ENCODE measurements at regions not wholly inside any gene's neighbourhood (a gene's known extent, or its start where the extent isn't known, plus 50 kb on each side); places are given as distances from the start of the nearest gene placed in this dataset.

GRCh38 chr1:57901208-57901919 is 477.5 kb upstream of the DAB1 start:
- no peak for DNase-seq

GRCh38 chr1:57898531-57898930 is 474.7 kb upstream of the DAB1 start:
- no peak for DNase-seq

GRCh38 chr1:57897581-57897980 is 473.7 kb upstream of the DAB1 start:
- no peak for DNase-seq

DNA sequence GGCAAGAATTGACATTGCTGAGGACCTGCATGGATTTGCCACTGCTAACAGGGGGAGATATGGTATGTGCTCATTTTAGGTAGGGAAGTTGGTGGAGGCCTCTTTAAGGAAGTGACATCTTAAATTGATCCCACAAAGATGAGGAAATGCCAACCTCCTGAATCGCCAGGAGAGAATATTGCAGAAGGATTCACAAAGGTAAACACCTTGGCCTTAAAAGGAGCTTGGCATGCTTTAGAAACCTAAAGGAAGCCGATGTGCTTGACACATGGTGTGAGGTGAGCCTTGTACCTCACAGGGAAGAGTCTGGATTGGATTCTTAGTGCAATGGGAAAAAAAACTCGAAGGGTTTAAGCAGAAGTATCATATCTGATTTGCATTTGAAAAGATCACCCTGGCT is 470.5 kb upstream of the DAB1 start:
- DNase-seq = no peak

GRCh38 chr1:57889676-57890320 is 465.9 kb upstream of the DAB1 start:
- DNase-seq = no peak

DNA sequence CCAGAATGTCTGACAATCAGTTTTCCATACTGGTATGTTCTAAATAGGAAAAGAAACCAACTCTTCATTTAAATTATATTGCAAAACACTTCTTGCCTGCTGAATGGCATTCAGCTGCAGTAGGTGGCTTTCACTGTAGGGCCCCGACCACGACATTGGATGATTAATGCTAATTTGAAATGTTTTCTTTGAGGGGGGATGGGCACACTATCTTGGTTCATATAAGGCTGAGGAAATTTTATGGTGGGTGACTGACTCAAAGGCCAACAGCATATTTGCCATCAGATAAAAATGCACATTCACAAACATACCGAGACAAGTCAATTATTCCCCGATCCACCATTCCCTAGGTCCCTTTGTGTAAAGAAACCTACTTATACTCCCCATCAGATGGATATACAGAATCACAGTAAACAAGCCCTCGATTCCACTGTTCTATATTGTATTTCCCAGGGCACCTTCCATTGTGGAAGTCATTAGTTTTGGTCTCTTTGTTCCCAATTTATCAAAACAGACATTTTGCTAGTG is 464.2 kb upstream of the DAB1 start:
- no peak for DNase-seq

DNA sequence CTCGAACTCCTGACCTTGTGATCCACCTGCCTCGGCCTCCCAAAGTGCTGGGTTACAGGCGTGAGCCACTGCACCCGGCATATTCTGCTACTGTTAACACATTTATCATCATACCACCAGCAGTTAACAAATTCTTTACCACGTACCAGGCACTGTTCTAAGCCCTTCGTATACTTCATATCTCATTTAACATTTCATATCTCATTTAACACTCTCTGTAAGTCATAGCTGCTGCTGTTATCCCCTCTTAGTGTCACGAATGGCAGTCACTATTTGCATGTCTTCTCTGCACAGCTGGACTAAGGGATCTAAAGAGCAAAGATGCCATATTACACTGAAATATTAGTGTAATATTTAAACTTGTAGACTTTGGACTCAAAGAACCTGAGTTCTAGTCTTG is 462.5 kb upstream of the DAB1 start:
- DNase-seq = no peak

DNA sequence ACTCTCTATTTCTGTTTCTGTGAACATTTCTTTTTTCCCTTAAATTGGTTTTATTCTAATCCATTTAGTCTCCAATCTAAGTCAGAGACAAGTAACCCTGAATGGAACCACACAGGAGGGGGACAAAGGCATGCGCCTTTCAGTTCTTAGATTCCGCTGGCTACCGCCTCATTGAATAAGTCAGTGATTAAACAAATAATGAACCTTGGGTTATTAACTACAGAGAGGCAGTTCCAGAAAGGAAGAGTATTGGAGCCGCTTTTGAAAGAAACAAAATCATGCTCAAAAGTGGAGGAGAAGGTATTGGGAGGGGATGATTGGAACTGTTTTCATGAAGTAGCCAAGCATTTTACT is 459.8 kb upstream of the DAB1 start:
- no peak for DNase-seq

- DNase-seq = no peak
These were observed 459.2 kb upstream of the DAB1 start for GRCh38 chr1:57882934-57883641.

DNA sequence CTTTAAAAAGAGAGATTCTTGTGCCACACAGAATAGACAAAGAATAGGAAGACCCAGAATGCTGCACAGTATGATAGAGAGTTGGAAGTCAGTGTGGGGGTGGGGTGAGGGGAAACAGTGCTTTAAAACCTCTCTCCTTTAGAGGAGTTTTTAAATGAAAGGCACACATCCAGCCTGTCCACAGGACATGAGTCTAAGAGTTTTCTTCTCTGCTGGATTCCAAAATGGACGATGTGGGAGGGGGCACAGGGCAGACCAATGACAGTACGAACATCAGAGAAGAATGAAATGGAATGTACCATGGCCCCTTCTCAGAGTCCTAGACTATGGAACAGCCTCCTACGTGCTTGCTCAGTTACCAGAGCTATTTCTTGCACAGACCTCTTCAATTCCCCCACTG is 458.2 kb upstream of the DAB1 start:
- DNase-seq = no peak

- no peak for DNase-seq
These were observed 457.8 kb upstream of the DAB1 start for GRCh38 chr1:57881639-57882038.

- DNase-seq = no peak
These were observed 455.8 kb upstream of the DAB1 start for GRCh38 chr1:57879700-57880099.

GRCh38 chr1:57874418-57874877 is 450.6 kb upstream of the DAB1 start:
- DNase-seq = no peak

DNA sequence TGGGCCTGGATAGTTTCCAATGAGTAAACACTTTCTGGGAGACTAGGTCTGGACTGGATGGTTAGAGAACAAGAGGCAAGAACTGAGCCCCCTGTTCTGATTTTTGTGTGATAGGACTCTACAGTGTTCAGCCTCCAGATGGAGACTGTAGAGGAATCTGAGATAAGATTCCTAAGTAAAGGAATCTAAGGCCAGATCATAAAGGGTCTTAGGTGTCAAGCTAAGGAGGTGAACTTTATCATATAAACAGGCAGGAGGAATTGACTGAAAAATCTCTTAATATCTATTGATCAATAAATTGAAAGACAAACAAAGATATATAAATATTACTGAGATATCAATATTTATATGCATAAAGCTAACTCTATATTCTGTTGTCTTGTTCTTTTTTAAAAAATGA is 449.1 kb upstream of the DAB1 start:
- no peak for DNase-seq

GRCh38 chr1:57868908-57869307 is 445.0 kb upstream of the DAB1 start:
- no peak for DNase-seq

DNA sequence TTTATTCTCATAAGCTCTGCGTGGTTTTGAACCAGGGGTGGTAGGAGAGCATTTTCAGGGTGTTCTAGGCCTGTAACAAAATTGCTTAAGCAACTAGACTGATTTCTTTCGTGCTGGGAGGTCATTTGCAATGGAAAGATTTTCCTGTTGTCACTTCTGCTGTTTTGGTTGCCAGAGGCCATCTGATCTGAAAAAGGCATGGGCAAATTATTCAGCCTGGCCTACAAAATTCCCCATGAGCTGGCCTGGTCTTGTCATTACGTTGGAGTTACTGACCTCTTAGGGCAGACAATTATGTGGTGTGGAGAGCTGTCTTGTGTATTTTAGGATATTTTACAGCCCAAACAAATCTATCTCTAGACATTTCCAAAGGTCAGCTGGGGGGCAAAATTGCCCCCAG is 444.4 kb upstream of the DAB1 start:
- DNase-seq = no peak

DNA sequence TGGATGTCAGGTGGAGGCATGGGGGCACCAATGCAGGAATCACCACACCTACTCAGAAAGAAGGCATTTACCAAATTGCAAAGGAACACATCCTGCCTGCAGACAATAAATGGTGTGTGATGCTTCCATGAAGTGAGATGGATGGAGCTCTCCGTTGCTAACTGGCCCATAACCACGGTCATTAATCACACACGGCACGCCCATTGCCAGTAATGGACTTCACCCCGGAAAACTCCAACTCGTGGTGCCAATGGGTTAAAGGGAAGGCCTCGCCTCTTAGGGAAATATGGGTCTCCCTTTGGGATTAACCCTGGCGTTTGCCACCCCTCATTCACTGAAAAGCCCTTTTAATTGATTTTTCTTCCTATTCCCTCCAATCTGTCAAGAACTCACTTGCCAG is 443.1 kb upstream of the DAB1 start:
- DNase-seq = no peak

DNA sequence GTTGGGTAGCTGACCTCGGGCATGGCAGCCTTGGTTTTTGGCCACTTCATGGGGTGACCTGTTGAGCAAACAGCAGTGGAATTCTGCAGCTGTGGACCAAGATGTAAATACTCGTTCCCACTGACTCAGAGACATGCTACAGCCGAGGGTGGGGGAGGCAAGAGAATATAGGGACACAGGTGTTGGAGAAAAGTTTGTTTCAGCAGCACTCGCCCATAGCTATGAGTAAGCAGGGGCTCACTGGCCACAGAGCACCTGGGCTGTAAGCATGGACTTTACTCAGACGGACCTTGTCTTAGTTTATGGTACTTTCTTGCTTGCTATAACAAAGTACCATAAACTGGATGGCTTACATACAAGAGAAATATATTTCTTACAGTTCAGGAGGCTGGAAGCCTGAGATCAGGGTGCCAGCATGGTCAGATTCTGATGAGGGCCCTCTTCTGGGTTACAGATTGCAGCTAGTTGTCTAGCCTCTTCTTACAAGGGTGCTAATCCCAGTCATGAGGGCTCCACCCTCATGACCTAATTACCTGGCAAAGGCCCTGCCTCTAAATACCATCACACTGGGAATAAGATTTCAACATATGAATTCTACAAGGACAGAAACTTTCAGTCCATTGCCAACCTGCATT is 437.2 kb upstream of the DAB1 start:
- no peak for DNase-seq

DNA sequence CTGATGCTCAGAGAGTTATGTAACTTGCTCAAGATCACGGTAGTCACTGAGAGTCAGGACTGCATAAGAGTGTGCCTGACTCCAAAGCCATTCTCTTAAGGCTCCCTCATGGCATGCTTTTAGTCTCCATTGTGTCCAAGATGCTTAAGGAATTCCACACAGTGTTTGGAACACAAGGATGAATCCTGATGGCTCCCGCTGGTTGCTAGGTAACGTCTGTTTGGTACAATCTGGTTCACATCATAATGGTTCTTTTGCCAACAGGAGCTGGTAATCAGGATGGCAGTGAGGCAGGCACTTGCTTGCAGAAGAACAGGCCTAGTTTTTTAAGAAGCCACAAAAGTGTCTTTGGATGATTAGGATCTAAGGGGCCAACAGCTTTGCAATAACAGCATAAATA is 436.5 kb upstream of the DAB1 start:
- no peak for DNase-seq

DNA sequence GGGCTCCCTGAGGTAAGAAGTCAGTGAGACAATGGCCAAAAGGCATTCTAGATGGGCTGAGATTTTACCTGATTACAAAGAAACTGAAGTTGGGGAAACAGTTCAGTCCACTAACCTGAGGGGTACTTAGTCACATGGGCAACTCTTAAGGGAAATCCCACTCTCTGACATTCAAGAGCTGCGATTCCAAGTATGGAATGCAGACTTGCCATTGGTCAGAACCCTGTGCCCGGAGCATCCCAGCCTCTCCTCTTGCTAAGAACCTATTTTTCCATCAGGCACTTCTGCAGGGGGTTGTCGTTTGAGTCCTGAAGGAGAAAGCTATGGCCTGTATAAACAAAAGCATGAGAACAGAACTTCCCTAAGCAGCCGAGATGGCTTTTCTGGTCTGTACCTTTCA is 434.9 kb upstream of the DAB1 start:
- DNase-seq = no peak

DNA sequence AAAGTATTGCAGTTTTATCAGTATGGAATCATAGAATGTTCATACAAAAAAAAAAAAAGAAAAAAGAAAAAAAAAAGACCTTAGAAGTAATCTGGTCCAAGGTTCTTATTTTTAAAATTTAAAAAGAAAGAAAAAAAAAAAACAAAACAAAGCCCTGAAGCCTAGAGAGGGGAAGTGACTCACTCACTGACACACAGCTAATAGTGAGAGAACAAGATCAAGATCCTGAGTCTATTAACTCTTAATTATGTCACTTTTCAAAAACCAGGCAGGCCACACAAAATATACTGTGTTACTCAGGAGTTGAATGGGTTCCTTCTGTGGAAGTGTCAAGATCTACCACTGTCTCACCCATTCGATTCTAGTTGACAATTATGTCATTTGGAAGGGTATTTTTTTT is 433.9 kb upstream of the DAB1 start:
- no peak for DNase-seq

- no peak for DNase-seq
These were observed 430.6 kb upstream of the DAB1 start for GRCh38 chr1:57854436-57854835.

GRCh38 chr1:57850176-57850940 is 426.5 kb upstream of the DAB1 start:
- DNase-seq = no peak
